ENCODE measurements at regions not wholly inside any gene's neighbourhood (a gene's known extent, or its start where the extent isn't known, plus 50 kb on each side); places are given as distances from the start of the nearest gene placed in this dataset.

DNA sequence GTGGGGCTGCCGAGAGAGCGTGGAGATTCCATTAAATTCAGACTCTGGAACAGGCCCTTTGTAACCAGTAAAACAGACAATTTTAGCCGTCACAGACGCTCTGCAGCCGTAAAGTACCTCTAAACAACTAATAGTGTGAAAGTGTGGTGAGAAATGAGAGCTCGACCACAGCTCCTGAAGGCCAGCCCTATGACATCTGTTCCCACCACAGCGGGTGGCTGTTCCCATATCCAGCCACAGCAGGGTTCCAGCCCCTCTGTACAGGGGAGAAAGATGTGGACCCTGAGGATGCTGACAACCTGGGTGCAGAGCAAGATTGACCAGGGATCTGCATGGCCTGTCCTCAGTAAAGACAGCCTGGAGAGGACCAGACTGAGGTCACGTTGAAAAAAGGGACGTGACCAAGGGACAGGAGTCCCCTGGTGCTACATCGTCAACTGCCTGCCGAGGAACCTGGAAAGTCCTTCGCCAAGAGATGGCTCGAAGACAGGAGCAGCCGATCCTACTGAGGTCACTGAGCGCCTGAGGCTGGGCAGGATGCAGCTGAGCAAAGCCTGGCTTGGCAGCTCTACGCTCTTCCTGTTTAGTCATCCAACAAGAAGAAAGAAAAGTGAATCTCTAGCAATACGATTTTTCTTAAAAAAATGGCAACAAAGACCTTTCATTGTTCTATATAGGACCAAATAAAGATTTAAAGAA is 831.7 kb downstream of the RNF144A start:
- TF ChIP-seq, protein P1, sequence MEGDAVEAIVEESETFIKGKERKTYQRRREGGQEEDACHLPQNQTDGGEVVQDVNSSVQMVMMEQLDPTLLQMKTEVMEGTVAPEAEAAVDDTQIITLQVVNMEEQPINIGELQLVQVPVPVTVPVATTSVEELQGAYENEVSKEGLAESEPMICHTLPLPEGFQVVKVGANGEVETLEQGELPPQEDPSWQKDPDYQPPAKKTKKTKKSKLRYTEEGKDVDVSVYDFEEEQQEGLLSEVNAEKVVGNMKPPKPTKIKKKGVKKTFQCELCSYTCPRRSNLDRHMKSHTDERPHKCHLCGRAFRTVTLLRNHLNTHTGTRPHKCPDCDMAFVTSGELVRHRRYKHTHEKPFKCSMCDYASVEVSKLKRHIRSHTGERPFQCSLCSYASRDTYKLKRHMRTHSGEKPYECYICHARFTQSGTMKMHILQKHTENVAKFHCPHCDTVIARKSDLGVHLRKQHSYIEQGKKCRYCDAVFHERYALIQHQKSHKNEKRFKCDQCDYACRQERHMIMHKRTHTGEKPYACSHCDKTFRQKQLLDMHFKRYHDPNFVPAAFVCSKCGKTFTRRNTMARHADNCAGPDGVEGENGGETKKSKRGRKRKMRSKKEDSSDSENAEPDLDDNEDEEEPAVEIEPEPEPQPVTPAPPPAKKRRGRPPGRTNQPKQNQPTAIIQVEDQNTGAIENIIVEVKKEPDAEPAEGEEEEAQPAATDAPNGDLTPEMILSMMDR (conservative IDR thresholded peaks at IDR 0.05; ENCODE audit: low read depth, low read length) = no peak
- no peak for TF ChIP-seq EZH2 (IDR thresholded peaks at IDR 0.05; ENCODE audit: borderline replicate concordance, low read depth, low read length, poor library complexity, severe bottlenecking)
